Activated naive CD4-positive, alpha-beta T cell treated with anti-CD3 and anti-CD28 coated beads, Interleukin-2, amount 50 U/mL, for 72 hours (primary cell): ENCODE measurements at regions not wholly inside any gene's neighbourhood (a gene's known extent, or its start where the extent isn't known, plus 50 kb on each side); places are given as distances from the start of the nearest gene placed in this dataset.

ENCODE experiments used
- ATAC-seq, 2 donors: fragments of 150-1000 bp; cut with Tn5 transposase; 2 replicates each; pipeline ENCODE4 v1.10.0; 2021; ENCODE audit warnings: mild to moderate bottlenecking in 2 of 2, moderate library complexity in 2 of 2
- DNase-seq, 2 donors: peaks; one replicate each; pipeline ENCODE4 v3.0.0; 2021 to 2022; ENCODE audit warnings: low spot score in 2 of 2
- H3K27ac Mint-ChIP-seq, 2 donors: one replicate each; pipeline ENCODE4 v1.8.0; 2022; ENCODE audit warnings: mild to moderate bottlenecking in 2 of 2, mixed read lengths in 2 of 2
- H3K36me3 Mint-ChIP-seq, 2 donors: one replicate each; pipeline ENCODE4 v1.8.0; 2022; ENCODE audit warnings: mixed read lengths in 2 of 2
- H3K9me3 Mint-ChIP-seq, 2 donors: one replicate each; pipeline ENCODE4 v1.8.0; 2022; ENCODE audit warnings: mixed read lengths in 2 of 2

GRCh38 chr6:74071214-74071613 lies 375.2 kb downstream of the CD109 start:
- DNase-seq = no peak
- no peak for ATAC-seq
- Mint-ChIP-seq H3K36me3 (no peaks in the 10 kb centered on the region), H3K27ac (no peak overlapping the region), H3K9me3 (no peaks in the 10 kb centered on the region)

DNA sequence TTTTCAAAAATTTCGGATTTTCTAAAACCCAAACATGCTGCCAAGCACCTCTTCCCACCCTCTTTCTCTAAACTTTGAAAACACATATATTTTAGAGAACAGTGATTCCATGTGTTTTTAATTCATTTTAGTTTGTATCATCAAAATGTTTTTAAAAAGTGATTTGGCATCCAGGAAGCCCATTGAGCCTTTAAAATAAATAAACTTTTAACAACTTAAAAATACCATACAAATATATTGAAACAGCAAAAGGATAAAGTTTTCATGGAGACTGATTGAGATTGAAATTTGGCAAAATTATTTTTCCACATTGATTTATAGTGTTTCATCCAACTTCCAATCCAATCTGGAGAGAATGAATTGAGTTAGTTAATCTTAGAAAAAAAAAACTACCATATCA lies 374.7 kb downstream of the CD109 start:
- H3K36me3 Mint-ChIP-seq = no peaks in the 10 kb centered on the region

DNA sequence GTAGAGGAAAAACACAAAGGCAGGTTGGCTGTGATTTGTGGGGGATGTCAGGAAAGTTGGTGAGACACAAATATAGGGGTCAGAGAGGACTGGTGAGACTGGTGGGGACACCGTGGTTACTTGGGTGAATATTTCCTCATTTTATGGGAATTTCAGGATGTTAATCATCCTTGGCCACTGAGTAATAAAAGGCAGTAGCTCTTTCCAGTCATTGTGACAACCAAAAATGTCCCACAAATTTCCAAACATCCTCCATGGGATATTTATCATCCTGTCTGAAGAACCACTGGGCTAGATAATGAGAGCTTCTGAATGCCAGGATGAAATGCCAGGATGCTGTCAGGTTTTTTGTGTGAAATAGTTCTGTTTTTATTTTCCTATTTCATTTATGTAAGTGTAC lies 374.1 kb downstream of the CD109 start:
- no peaks in the 10 kb centered on the region for H3K36me3 Mint-ChIP-seq
- no peak overlapping the region for H3K27ac Mint-ChIP-seq
- H3K9me3 Mint-ChIP-seq = no peaks in the 10 kb centered on the region
- DNase-seq = no peak
- no peak for ATAC-seq

More for the DNA sequence above, 374.7 kb downstream of the CD109 start:
- ATAC-seq (no peak), DNase-seq (no peak)
- Mint-ChIP-seq H3K27ac (no peak overlapping the region), H3K9me3 (no peaks in the 10 kb centered on the region)

GRCh38 chr6:74069089-74069581 lies 373.1 kb downstream of the CD109 start:
- Mint-ChIP-seq H3K36me3 (no peaks in the 10 kb centered on the region), H3K27ac (no peak overlapping the region), H3K9me3 (no peaks in the 10 kb centered on the region)
- DNase-seq (no peak), ATAC-seq (no peak)

GRCh38 chr6:74066168-74066871 lies 370.3 kb downstream of the CD109 start:
- ATAC-seq = no peak
- H3K36me3 Mint-ChIP-seq = no peaks in the 10 kb centered on the region
- H3K27ac Mint-ChIP-seq = no peak overlapping the region
- H3K9me3 Mint-ChIP-seq = no peaks in the 10 kb centered on the region
- no peak for DNase-seq

- no peak for DNase-seq
- Mint-ChIP-seq H3K36me3 (no peaks in the 10 kb centered on the region), H3K9me3 (no peaks in the 10 kb centered on the region), H3K27ac (no peak overlapping the region)
- ATAC-seq = no peak
Measured at GRCh38 chr6:74065705-74066104, 369.7 kb downstream of the CD109 start.

- no peak overlapping the region for H3K27ac Mint-ChIP-seq
- no peaks in the 10 kb centered on the region for H3K9me3 Mint-ChIP-seq
- H3K36me3 Mint-ChIP-seq = no peaks in the 10 kb centered on the region
- ATAC-seq = no peak
- no peak for DNase-seq
Measured at GRCh38 chr6:74063391-74063790, 367.4 kb downstream of the CD109 start.

- no peak for ATAC-seq
- H3K9me3 Mint-ChIP-seq = no peaks in the 10 kb centered on the region
- no peak overlapping the region for H3K27ac Mint-ChIP-seq
- H3K36me3 Mint-ChIP-seq = no peaks in the 10 kb centered on the region
- no peak for DNase-seq
Measured at GRCh38 chr6:74061201-74061600, 365.2 kb downstream of the CD109 start.

DNA sequence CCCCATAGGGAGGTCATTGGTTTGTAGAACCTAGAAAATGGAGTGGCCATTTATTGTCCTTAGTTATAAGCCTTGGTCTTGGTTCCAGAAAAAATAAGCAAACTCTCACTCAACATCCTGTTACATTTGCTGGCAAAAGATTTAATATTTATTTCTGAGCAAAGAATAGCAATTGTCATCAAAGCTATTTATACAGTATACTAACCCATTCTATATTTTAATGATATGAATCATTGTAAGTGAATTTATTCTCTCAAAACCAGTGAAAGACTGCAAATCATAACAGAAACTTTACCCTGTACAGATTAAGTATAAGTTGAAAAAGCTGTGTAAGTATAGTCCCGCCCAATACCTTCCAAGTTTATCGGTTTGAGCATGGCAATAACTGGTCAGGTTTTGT lies 364.4 kb downstream of the CD109 start:
- Mint-ChIP-seq H3K9me3 (no peaks in the 10 kb centered on the region), H3K36me3 (no peaks in the 10 kb centered on the region), H3K27ac (no peak overlapping the region)
- ATAC-seq (no peak), DNase-seq (no peak)

- H3K9me3 Mint-ChIP-seq = no peaks in the 10 kb centered on the region
- H3K27ac Mint-ChIP-seq = no peak overlapping the region
- H3K36me3 Mint-ChIP-seq = no peaks in the 10 kb centered on the region
Measured at GRCh38 chr6:74058606-74059005, 362.6 kb downstream of the CD109 start.

GRCh38 chr6:74057326-74057725 lies 361.3 kb downstream of the CD109 start:
- ATAC-seq (no peak), DNase-seq (no peak)
- Mint-ChIP-seq H3K36me3 (no peaks in the 10 kb centered on the region), H3K27ac (no peak overlapping the region), H3K9me3 (no peaks in the 10 kb centered on the region)

More at GRCh38 chr6:74058606-74059005, 362.6 kb downstream of the CD109 start:
- ATAC-seq = no peak
- DNase-seq = no peak

- no peak overlapping the region for H3K27ac Mint-ChIP-seq
- DNase-seq = no peak
- no peak for ATAC-seq
Measured at GRCh38 chr6:74054190-74054589, 358.2 kb downstream of the CD109 start.

DNA sequence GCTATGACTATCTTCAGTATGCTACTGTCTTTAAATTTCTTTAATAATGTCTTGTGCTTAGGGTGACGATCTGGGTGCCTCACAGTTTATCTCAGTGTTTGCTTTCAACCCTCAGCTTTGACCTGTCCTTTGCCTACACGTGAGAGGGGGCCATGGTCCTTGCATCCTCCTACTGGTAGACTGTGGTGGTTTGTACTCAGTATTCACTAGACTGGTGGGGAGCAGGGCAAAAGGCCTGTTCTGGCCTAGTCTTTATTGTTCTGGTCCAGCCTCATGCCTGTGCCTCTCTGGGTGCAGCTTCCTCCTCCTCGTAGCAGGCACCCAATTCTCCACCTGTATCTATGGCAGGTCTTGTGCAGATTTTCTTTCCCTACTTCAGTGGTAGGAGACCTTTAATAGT lies 354.9 kb downstream of the CD109 start:
- no peak overlapping the region for H3K27ac Mint-ChIP-seq
- no peak for DNase-seq
- no peak for ATAC-seq
- no peaks in the 10 kb centered on the region for H3K36me3 Mint-ChIP-seq
- H3K9me3 Mint-ChIP-seq = no peaks in the 10 kb centered on the region

More at GRCh38 chr6:74054190-74054589, 358.2 kb downstream of the CD109 start:
- Mint-ChIP-seq H3K9me3 (no peaks in the 10 kb centered on the region), H3K36me3 (no peaks in the 10 kb centered on the region)

- no peak for ATAC-seq
- Mint-ChIP-seq H3K27ac (no peak overlapping the region), H3K9me3 (no peaks in the 10 kb centered on the region), H3K36me3 (no peaks in the 10 kb centered on the region)
- DNase-seq = no peak
Measured at GRCh38 chr6:74048387-74048786, 352.4 kb downstream of the CD109 start.

DNA sequence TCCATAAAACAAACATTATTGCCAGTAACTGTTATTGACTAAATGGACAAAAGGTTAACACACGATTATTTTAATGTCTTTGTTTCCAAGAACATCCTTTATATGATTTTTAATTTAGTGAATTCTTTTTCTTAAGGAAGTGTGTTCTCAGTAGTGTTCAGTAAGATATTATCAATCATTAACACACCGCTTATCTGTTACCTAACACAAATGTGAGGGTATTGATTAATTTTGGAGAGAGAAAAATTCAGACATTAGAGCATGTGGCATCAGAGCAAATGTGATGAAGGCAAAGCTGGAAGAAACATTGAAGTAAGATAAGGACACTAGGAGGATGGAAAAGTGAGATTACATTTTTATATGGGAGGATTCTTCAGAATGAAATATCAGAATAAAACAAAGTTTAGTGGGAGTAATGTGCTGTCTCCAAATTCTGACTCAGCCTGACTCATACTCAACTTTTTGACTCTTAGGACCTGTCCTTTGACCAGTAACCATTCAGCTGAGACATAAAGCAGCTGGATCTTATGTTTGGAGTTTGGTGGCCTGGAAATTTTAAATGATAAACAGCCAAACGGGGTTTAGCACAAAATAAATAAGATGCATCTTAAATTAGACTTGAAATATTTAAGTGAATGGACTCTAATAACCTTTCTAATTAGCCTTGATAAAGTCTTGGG lies 348.6 kb downstream of the CD109 start:
- ATAC-seq = no peak
- Mint-ChIP-seq H3K9me3 (peaks cover 0 to 5% of the 10 kb centered on the region in 2 donors), H3K36me3 (no peaks in the 10 kb centered on the region), H3K27ac (no peak overlapping the region)
- no peak for DNase-seq

DNA sequence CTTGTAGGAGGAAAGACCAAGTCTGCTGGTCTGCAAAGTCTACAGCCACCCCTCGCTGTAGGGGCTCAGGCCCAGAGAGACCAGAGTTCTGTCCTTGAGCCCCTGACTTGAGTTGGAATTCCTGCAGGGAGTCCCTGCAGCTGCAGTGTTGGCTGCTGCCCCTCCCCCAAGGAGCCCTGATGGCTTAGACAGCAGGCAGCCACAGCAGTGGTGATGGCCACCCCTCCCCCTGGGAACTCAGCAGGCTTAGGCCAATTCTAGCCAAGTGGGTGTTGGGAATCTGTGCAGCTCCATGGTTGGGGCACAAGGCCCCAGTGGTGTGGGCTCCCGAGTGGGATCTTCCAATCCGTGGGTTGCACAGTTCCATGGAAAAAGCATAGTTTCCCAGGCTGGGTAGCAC lies 345.4 kb downstream of the CD109 start:
- no peak for ATAC-seq
- no peak overlapping the region for H3K27ac Mint-ChIP-seq
- peaks cover 13 to 15% of the 10 kb centered on the region in 2 donors for H3K9me3 Mint-ChIP-seq
- DNase-seq = no peak
- H3K36me3 Mint-ChIP-seq = no peaks in the 10 kb centered on the region

GRCh38 chr6:74018825-74019224 lies 322.8 kb downstream of the CD109 start:
- no peak for DNase-seq
- H3K36me3 Mint-ChIP-seq = no peaks in the 10 kb centered on the region
- H3K27ac Mint-ChIP-seq = no peak overlapping the region
- H3K9me3 Mint-ChIP-seq = peaks cover 4 to 5% of the 10 kb centered on the region in 2 donors
- no peak for ATAC-seq

DNA sequence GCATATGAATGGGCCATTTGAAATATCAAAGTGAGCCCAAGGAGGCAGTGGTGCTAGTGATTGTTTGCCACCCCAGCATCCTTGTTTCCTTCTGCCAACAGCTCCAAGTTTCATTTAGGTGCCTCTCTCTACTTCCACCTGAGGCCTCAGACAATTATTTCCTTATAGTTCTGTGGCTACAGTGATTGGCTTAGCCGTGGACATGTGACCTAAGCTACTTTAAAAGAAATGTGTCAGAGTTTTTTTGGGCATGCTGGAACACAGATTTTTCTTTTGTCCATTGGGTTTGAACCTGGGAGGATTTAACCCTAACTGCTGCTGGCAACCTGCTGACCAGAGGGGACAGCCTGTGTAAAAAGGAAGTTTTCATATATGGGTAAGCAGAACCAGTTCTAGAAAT lies 319.4 kb downstream of the CD109 start:
- H3K9me3 Mint-ChIP-seq = peaks cover under 1 to 7% of the 10 kb centered on the region in 2 donors
- no peak for ATAC-seq
- no peaks in the 10 kb centered on the region for H3K36me3 Mint-ChIP-seq
- no peak for DNase-seq
- no peak overlapping the region for H3K27ac Mint-ChIP-seq
